ENCODE measurements at regions not wholly inside any gene's neighbourhood (a gene's known extent, or its start where the extent isn't known, plus 50 kb on each side); places are given as distances from the start of the nearest gene placed in this dataset.

- no peaks in the 10 kb centered on the region for H3K27me3 ChIP-seq (ENCODE audit: control insufficient read depth, insufficient read depth, low read length)
- H3K36me3 ChIP-seq (ENCODE audit: control insufficient read depth, insufficient read depth, low read length): no peaks in the 10 kb centered on the region
- CTCF ChIA-PET: no interaction called here
- no peak overlapping the region for H3K4me3 ChIP-seq (ENCODE audit: low read depth in 2 of 2, low read length in 2 of 2)
- intact Hi-C loops (cut with micrococcal nuclease; ENCODE audit: unreplicated experiment) (no loop called here), in situ Hi-C loops (cut with HindIII; ENCODE audit: low pct_unique_long_range_greater_than_20kb, low sequenced_read_pairs) (no loop called here)
- no peaks in the 10 kb centered on the region for H3K4me1 ChIP-seq (ENCODE audit: control insufficient read depth, insufficient read depth, low read length)
- POLR2A ChIA-PET: no interaction called here
- TF ChIP-seq, protein P1, sequence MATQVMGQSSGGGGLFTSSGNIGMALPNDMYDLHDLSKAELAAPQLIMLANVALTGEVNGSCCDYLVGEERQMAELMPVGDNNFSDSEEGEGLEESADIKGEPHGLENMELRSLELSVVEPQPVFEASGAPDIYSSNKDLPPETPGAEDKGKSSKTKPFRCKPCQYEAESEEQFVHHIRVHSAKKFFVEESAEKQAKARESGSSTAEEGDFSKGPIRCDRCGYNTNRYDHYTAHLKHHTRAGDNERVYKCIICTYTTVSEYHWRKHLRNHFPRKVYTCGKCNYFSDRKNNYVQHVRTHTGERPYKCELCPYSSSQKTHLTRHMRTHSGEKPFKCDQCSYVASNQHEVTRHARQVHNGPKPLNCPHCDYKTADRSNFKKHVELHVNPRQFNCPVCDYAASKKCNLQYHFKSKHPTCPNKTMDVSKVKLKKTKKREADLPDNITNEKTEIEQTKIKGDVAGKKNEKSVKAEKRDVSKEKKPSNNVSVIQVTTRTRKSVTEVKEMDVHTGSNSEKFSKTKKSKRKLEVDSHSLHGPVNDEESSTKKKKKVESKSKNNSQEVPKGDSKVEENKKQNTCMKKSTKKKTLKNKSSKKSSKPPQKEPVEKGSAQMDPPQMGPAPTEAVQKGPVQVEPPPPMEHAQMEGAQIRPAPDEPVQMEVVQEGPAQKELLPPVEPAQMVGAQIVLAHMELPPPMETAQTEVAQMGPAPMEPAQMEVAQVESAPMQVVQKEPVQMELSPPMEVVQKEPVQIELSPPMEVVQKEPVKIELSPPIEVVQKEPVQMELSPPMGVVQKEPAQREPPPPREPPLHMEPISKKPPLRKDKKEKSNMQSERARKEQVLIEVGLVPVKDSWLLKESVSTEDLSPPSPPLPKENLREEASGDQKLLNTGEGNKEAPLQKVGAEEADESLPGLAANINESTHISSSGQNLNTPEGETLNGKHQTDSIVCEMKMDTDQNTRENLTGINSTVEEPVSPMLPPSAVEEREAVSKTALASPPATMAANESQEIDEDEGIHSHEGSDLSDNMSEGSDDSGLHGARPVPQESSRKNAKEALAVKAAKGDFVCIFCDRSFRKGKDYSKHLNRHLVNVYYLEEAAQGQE (IDR thresholded peaks at IDR 0.05; ENCODE audit: insufficient read depth in 1 of 2, low read depth in 2 of 2, low read length in 1 of 2): no peak
- TF ChIP-seq CTCF (IDR thresholded peaks at IDR 0.05) (no peak), SIN3A (IDR thresholded peaks at IDR 0.05; ENCODE audit: borderline replicate concordance, insufficient read depth, low read depth, low read length) (no peak)
- no peak for ATAC-seq
- no TSS peak for BruUV-seq (replicated peaks)
- H3K27ac ChIP-seq (ENCODE audit: low read length): no peak overlapping the region
- H3K9me3 ChIP-seq (ENCODE audit: control insufficient read depth, insufficient read depth, low read depth, low read length): no peaks in the 10 kb centered on the region
- no peak for DNase-seq (ENCODE audit: low read depth, low spot score)
Measured at GRCh38 chr9:120182011-120182410, 398.0 kb downstream of the CDK5RAP2 start.

- intact Hi-C loops (cut with micrococcal nuclease; ENCODE audit: unreplicated experiment): no loop called here
- no peak overlapping the region for H3K4me3 ChIP-seq (ENCODE audit: low read depth in 2 of 2, low read length in 2 of 2)
- no TSS peak for BruUV-seq (replicated peaks)
- no peaks in the 10 kb centered on the region for H3K27me3 ChIP-seq (ENCODE audit: control insufficient read depth, insufficient read depth, low read length)
- in situ Hi-C loops (cut with HindIII; ENCODE audit: low pct_unique_long_range_greater_than_20kb, low sequenced_read_pairs): no loop called here
- H3K27ac ChIP-seq (ENCODE audit: low read length): no peak overlapping the region
- H3K36me3 ChIP-seq (ENCODE audit: control insufficient read depth, insufficient read depth, low read length): no peaks in the 10 kb centered on the region
- TF ChIP-seq TCF7L2 (IDR thresholded peaks at IDR 0.05; ENCODE audit: low read depth, low read length): no peak
- TF ChIP-seq CTCF (IDR thresholded peaks at IDR 0.05): no peak
- no peak for TF ChIP-seq SIN3A (IDR thresholded peaks at IDR 0.05; ENCODE audit: borderline replicate concordance, insufficient read depth, low read depth, low read length)
- ATAC-seq (no peak), DNase-seq (ENCODE audit: low read depth, low spot score) (no peak)
- ChIA-PET POLR2A (no interaction called here), CTCF (no interaction called here)
- no peaks in the 10 kb centered on the region for H3K4me1 ChIP-seq (ENCODE audit: control insufficient read depth, insufficient read depth, low read length)
- no peaks in the 10 kb centered on the region for H3K9me3 ChIP-seq (ENCODE audit: control insufficient read depth, insufficient read depth, low read depth, low read length)
Measured at GRCh38 chr9:120177121-120177520, 402.8 kb downstream of the CDK5RAP2 start.

- intact Hi-C loops (cut with micrococcal nuclease; ENCODE audit: unreplicated experiment): no loop called here
- ATAC-seq: no peak
- POLR2A ChIA-PET: no interaction called here
- no peaks in the 10 kb centered on the region for H3K27me3 ChIP-seq (ENCODE audit: control insufficient read depth, insufficient read depth, low read length)
- TF ChIP-seq, protein P1 (IDR thresholded peaks at IDR 0.05; ENCODE audit: insufficient read depth in 1 of 2, low read depth in 2 of 2, low read length in 1 of 2): no peak
- no peak for TF ChIP-seq POLR2AphosphoS5 (IDR thresholded peaks at IDR 0.05; ENCODE audit: low read depth, low read length)
- H3K36me3 ChIP-seq (ENCODE audit: control insufficient read depth, insufficient read depth, low read length): no peaks in the 10 kb centered on the region
- CTCF ChIA-PET: no interaction called here
- H3K9me3 ChIP-seq (ENCODE audit: control insufficient read depth, insufficient read depth, low read depth, low read length): no peaks in the 10 kb centered on the region
- no peak for DNase-seq (ENCODE audit: low read depth, low spot score)
- no peak overlapping the region for H3K27ac ChIP-seq (ENCODE audit: low read length)
- H3K4me1 ChIP-seq (ENCODE audit: control insufficient read depth, insufficient read depth, low read length): no peaks in the 10 kb centered on the region
- in situ Hi-C loops (cut with HindIII; ENCODE audit: low pct_unique_long_range_greater_than_20kb, low sequenced_read_pairs): no loop called here
- no TSS peak for BruUV-seq (replicated peaks)
- H3K4me3 ChIP-seq (ENCODE audit: low read depth in 2 of 2, low read length in 2 of 2): no peak overlapping the region
Measured at GRCh38 chr9:120175031-120175430, 404.9 kb downstream of the CDK5RAP2 start.
